ENCODE measurements at regions not wholly inside any gene's neighbourhood (a gene's known extent, or its start where the extent isn't known, plus 50 kb on each side); places are given as distances from the start of the nearest gene placed in this dataset.

- no peak for DNase-seq (ENCODE audit: extremely low read depth in 1 of 11, low read depth in 9 of 11, low spot score in 4 of 11)
Observed at GRCh38 chr6:26243752-26244151, 121.2 kb upstream of the BTN3A2 start.

DNA sequence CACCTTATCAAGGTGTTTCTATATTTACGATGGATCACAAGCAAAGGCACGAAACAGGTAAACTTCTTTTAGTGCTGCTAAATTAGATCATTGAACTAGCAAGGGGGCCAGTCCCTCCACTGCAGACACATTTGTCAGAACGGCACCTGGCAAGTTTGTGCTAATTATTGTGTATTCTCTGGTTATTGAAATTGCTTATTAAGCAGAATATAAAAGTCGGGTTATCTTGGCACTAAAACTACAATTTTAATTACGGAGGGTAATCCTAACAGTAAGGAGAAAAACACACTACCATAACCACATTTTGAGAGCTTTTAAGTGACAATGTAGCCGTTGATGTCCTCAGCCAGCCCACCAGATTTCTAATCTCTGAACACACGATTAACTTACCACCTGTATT lies 118.9 kb upstream of the BTN3A2 start:
- DNase-seq (ENCODE audit: extremely low read depth in 1 of 11, low read depth in 9 of 11, low spot score in 4 of 11), result no peak

GRCh38 chr6:26246553-26246952 lies 118.4 kb upstream of the BTN3A2 start:
- no peak for DNase-seq (ENCODE audit: extremely low read depth in 1 of 11, low read depth in 9 of 11, low spot score in 4 of 11)

- DNase-seq (ENCODE audit: extremely low read depth in 1 of 11, low read depth in 9 of 11, low spot score in 4 of 11), result peak in 1 of 11 donors; percentile 71
Observed at GRCh38 chr6:26249707-26249956, 115.4 kb upstream of the BTN3A2 start.

DNA sequence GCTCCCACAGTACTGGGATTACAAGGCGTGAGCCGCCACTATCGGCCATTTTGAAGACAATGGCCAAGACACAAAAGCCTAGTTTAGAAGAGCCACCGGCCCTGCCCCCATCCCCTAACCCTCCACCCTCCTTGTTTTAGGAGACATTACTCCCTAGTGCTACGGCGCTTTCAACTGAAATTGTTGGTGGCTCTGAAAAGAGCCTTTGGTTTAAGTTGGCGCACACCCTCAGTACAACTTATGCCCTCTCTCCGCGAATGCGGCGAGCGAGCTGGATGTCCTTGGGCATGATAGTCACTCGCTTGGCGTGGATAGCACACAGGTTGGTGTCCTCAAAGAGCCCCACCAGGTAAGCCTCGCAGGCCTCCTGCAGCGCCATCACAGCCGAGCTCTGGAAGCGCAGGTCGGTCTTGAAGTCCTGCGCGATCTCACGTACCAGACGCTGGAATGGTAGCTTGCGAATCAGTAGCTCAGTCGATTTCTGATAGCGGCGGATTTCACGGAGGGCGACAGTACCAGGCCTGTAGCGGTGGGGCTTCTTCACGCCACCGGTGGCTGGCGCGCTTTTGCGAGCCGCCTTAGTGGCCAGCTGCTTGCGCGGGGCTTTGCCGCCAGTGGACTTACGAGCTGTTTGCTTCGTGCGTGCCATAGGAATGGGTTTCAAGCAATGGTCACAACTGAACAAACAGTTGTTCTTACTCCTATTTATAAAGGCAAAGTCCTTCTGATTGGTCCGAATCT lies 114.9 kb upstream of the BTN3A2 start:
- DNase-seq (ENCODE audit: extremely low read depth in 1 of 11, low read depth in 9 of 11, low spot score in 4 of 11), result peak in 5 of 11 donors; percentile 62 to 84 (median 75)

- DNase-seq (ENCODE audit: extremely low read depth in 1 of 11, low read depth in 9 of 11, low spot score in 4 of 11), result peak in 2 of 11 donors; percentile 75 to 84
Observed at GRCh38 chr6:26250698-26251044, 114.3 kb upstream of the BTN3A2 start.

GRCh38 chr6:26251354-26252076 lies 113.5 kb upstream of the BTN3A2 start:
- peak in 9 of 11 donors; percentile 78 to 93 (median 88) for DNase-seq (ENCODE audit: extremely low read depth in 1 of 11, low read depth in 9 of 11, low spot score in 4 of 11)

- no peak for DNase-seq (ENCODE audit: extremely low read depth in 1 of 11, low read depth in 9 of 11, low spot score in 4 of 11)
Observed at GRCh38 chr6:26252077-26252472, 112.9 kb upstream of the BTN3A2 start.

DNA sequence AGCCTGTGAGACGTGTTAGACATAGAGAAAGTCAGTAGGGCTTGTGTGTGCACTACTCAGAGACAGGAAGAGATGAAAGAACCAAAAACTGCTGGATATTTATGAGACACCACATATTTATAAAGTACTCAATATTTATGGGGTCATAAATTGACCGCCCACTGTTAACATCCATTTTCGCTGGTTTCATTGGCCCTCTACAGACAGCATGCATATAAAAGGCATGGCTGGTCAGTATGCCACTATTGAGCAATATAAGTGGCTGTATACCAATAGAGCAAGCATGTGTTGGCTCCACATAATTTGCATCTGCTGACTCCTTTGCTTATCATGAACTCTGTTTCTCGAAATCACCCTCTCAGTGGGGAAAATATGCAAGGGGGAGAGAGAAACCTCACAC lies 110.3 kb upstream of the BTN3A2 start:
- DNase-seq (ENCODE audit: extremely low read depth in 1 of 11, low read depth in 9 of 11, low spot score in 4 of 11), result no peak

DNA sequence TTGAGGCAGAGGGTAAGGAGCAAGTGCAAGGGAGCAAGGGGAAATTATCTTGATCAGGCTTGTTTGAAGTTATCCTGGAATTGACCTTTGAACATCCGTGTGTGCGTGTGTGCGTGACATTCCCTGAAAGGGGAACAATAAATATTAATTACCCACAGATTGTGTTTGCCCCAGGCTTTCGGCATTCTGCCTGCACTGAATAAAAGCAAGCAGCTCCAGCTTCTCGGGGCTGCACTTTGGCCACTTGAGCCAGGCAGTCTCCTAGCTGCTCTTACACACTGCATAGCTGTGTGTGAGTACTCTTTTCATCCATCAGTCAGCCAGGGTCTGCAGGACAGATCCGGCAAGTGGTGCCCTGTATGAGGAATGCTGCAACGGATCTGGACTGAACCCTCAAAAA lies 107.7 kb upstream of the BTN3A2 start:
- no peak for DNase-seq (ENCODE audit: extremely low read depth in 1 of 11, low read depth in 9 of 11, low spot score in 4 of 11)

- no peak for DNase-seq (ENCODE audit: extremely low read depth in 1 of 11, low read depth in 9 of 11, low spot score in 4 of 11)
Observed at GRCh38 chr6:26258212-26258977, 106.6 kb upstream of the BTN3A2 start.

DNA sequence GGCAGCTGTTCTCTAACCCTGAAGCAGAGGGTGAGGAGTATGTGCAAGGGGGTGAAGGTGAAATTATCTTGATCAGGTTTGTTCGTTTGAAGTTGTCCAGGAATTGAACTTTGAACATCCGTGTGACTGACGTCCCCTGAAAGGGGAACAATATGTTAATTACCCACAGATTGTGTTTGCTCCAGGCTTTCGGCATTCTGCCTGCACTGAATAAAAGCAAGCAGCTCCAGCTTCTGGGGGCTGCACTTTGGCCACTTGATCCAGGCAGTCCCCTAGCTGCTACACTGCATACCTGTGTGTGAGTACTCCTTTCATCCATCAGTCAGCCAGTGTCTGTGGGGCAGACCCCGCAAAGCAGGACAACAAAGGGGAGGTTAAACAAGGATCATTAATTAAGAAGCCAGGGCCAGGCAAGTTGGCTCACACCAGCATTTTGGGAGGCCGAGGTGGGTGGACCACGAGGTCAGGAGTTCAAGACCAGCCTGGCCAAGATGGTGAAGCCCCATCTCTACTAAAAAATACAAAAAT lies 104.8 kb upstream of the BTN3A2 start:
- no peak for DNase-seq (ENCODE audit: extremely low read depth in 1 of 11, low read depth in 9 of 11, low spot score in 4 of 11)

GRCh38 chr6:26260725-26261490 lies 104.1 kb upstream of the BTN3A2 start:
- no peak for DNase-seq (ENCODE audit: extremely low read depth in 1 of 11, low read depth in 9 of 11, low spot score in 4 of 11)

- no peak for DNase-seq (ENCODE audit: extremely low read depth in 1 of 11, low read depth in 9 of 11, low spot score in 4 of 11)
Observed at GRCh38 chr6:26264547-26264946, 100.5 kb upstream of the BTN3A2 start.

- DNase-seq (ENCODE audit: extremely low read depth in 1 of 11, low read depth in 9 of 11, low spot score in 4 of 11), result no peak
Observed at GRCh38 chr6:26267083-26267589, 97.9 kb upstream of the BTN3A2 start.

GRCh38 chr6:26268659-26269402 lies 96.2 kb upstream of the BTN3A2 start:
- DNase-seq (ENCODE audit: extremely low read depth in 1 of 11, low read depth in 9 of 11, low spot score in 4 of 11), result no peak

DNA sequence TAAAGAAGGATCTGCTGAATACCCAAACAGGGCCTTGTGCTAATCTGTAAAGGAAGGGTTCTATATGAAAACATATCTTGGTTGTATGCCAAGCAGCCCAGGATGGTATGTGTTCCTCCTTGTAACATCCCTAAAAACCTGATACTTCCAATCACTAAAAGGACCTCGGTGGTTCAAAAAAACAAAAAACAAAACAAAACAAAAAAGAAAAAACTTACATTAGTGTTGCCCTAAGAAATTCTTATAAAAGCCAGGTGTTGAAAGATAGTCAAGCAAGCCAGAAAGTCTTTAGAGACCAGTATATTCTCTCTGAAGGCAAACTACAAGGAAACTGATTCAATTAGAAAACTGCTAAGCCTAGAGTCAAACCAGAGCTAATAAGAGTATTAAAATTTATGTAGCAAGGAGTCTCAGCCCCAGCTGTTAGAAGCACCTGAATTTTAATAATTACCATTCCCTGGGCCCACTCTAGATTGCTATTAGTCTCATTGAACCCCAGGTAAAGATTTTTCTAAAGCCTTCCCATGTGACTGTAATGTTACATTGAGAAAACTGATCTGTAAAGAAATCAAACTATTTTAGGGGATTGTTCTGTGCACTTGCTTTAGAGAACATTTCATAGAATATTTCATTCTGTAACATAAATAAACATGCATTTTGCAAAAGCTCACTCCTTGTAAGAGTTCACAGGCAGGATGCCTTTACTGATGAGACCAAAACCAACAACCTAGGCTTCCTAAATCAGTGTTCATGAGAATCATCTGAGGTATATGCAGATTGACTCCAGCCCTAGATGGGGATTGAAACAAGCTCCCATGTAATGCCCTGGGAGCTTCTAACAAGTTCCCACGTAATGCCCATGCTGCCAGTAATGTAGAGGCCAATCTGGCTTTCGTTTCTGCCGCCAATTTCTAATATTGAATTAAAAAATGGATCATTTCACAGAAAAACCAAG lies 95.2 kb upstream of the BTN3A2 start:
- DNase-seq (ENCODE audit: extremely low read depth in 1 of 11, low read depth in 9 of 11, low spot score in 4 of 11), result no peak
